ENCODE measurements at regions not wholly inside any gene's neighbourhood (a gene's known extent, or its start where the extent isn't known, plus 50 kb on each side); places are given as distances from the start of the nearest gene placed in this dataset.
"Not testable (repeated sequence)": the region's sequence is repeated elsewhere in the genome, so short reads cannot be mapped to it uniquely, and the experiment has no call there.

DNA sequence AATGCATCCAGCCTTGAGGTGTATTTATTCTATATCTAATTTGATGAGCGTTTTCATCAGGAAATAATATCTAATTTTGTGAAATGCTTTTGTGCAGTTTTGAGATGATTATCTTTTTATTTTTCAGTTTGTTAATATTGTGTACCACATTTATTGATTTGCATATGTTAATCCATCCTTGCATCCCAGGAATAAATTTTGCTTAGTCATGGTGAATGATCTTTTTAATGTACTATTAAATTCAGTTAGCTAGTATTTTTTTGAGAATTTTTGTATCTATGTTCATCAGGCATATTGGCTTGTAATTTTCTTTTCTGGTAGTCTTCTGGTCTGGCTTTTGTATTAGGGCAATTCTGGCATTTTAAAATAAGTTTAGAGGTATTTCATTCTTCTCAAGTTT is 697.5 kb upstream of the ADGRL4 start:
- Histone ChIP-seq H3K27ac (ENCODE audit: low read depth in 2 of 2, low read length in 2 of 2) (no peak overlapping the region), H3K4me1 (ENCODE audit: control insufficient read depth in 2 of 3, insufficient read depth in 2 of 3, low read depth in 1 of 3, low read length in 3 of 3) (no peaks in the 10 kb centered on the region), H3K9me3 (ENCODE audit: control insufficient read depth in 2 of 3, insufficient read depth in 1 of 3, low read length in 3 of 3) (no peaks in the 10 kb centered on the region), H3K9ac (ENCODE audit: low read length in 3 of 3) (no peak overlapping the region), H3K27me3 (ENCODE audit: control insufficient read depth, insufficient read depth, low read length) (no peaks in the 10 kb centered on the region), H3K4me3 (ENCODE audit: low read length in 3 of 3) (no peak overlapping the region), H3K36me3 (ENCODE audit: control insufficient read depth in 2 of 3, insufficient read depth in 3 of 3, low read length in 3 of 3) (no peaks in the 10 kb centered on the region)
- no peak for TF ChIP-seq CTCF (IDR thresholded peaks at IDR 0.05; ENCODE audit: borderline replicate concordance, extremely low read depth, insufficient read depth)
- FAIRE-seq = no peak
- DNase-seq = no peak
- intact Hi-C loops (cut with DNase I) = no loop called here

GRCh38 chr1:79702336-79702999 is 695.9 kb upstream of the ADGRL4 start:
- H3K4me1 ChIP-seq (ENCODE audit: control insufficient read depth in 2 of 3, insufficient read depth in 2 of 3, low read depth in 1 of 3, low read length in 3 of 3); H3K27me3 ChIP-seq (ENCODE audit: control insufficient read depth, insufficient read depth, low read length); H3K27ac ChIP-seq (ENCODE audit: low read depth in 2 of 2, low read length in 2 of 2); H3K9ac ChIP-seq (ENCODE audit: low read length in 3 of 3); intact Hi-C loops (cut with DNase I); H3K9me3 ChIP-seq (ENCODE audit: control insufficient read depth in 2 of 3, insufficient read depth in 1 of 3, low read length in 3 of 3); FAIRE-seq; H3K4me3 ChIP-seq (ENCODE audit: low read length in 3 of 3); H3K36me3 ChIP-seq (ENCODE audit: control insufficient read depth in 2 of 3, insufficient read depth in 3 of 3, low read length in 3 of 3): not testable (repeated sequence)
- peak in 1 of 5 donors; percentile 5 for DNase-seq

DNA sequence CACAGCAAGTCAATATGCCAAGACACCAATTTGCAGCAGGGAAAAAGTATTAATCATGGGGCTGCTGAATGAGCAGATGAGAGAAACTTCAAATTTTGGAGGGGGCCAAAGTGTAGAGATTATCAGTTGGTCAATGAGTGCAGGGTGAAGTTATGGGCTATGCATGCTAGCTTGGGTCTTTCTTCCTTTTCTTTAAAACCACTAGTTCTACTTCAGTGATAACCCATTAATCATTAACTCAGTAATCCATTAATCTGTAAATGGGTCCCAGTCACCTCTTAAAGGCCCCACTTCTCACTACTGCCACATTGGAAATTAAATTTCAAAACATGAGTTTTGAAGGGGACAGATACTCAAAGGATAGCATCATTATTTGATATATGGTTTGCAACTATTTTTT is 688.6 kb upstream of the ADGRL4 start:
- no peaks in the 10 kb centered on the region for H3K36me3 ChIP-seq (ENCODE audit: control insufficient read depth in 2 of 3, insufficient read depth in 3 of 3, low read length in 3 of 3)
- no peak overlapping the region for H3K4me3 ChIP-seq (ENCODE audit: low read length in 3 of 3)
- FAIRE-seq = no peak
- intact Hi-C loops (cut with DNase I) = no loop called here
- H3K4me1 ChIP-seq (ENCODE audit: control insufficient read depth in 2 of 3, insufficient read depth in 2 of 3, low read depth in 1 of 3, low read length in 3 of 3) = peaks cover 0 to 20% (median 9%) of the 10 kb centered on the region in 3 donors
- TF ChIP-seq CTCF (IDR thresholded peaks at IDR 0.05; ENCODE audit: borderline replicate concordance, extremely low read depth, insufficient read depth) = no peak
- no peak overlapping the region for H3K27ac ChIP-seq (ENCODE audit: low read depth in 2 of 2, low read length in 2 of 2)
- H3K9ac ChIP-seq (ENCODE audit: low read length in 3 of 3) = no peak overlapping the region
- peak in 3 of 5 donors; percentile 24 to 61 (median 56) for DNase-seq
- H3K9me3 ChIP-seq (ENCODE audit: control insufficient read depth in 2 of 3, insufficient read depth in 1 of 3, low read length in 3 of 3) = no peaks in the 10 kb centered on the region
- H3K27me3 ChIP-seq (ENCODE audit: control insufficient read depth, insufficient read depth, low read length) = no peaks in the 10 kb centered on the region

DNA sequence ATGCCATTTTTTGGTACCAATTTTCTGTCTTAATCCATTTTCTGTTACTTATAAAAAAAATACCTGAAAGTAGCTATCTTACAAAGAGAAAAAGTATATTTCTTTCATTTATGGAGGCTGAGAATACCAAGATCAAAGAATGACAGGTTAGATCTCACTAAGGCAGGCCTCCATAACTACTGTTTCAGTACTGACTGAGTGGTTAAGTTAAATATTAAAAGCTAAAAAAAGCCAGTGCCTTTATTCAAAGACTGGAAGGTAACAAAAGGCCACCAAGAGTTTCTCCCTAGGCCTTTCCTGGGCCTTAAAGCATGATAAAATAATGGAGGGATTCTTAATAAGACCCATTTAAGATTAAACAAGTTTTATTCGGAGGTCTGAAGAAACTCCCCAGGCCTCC is 687.7 kb upstream of the ADGRL4 start:
- Histone ChIP-seq H3K9me3 (ENCODE audit: control insufficient read depth in 2 of 3, insufficient read depth in 1 of 3, low read length in 3 of 3) (no peaks in the 10 kb centered on the region), H3K27ac (ENCODE audit: low read depth in 2 of 2, low read length in 2 of 2) (no peak overlapping the region), H3K9ac (ENCODE audit: low read length in 3 of 3) (no peak overlapping the region), H3K4me1 (ENCODE audit: control insufficient read depth in 2 of 3, insufficient read depth in 2 of 3, low read depth in 1 of 3, low read length in 3 of 3) (peaks cover 0 to 20% (median 9%) of the 10 kb centered on the region in 3 donors), H3K4me3 (ENCODE audit: low read length in 3 of 3) (no peak overlapping the region), H3K27me3 (ENCODE audit: control insufficient read depth, insufficient read depth, low read length) (no peaks in the 10 kb centered on the region), H3K36me3 (ENCODE audit: control insufficient read depth in 2 of 3, insufficient read depth in 3 of 3, low read length in 3 of 3) (no peaks in the 10 kb centered on the region)
- no peak for TF ChIP-seq CTCF (IDR thresholded peaks at IDR 0.05; ENCODE audit: borderline replicate concordance, extremely low read depth, insufficient read depth)
- intact Hi-C loops (cut with DNase I) = no loop called here
- no peak for FAIRE-seq
- DNase-seq = peak in 1 of 5 donors; percentile 3

Measured in kidney (tissue), 13 donors.